Activated CD4-positive, alpha-beta T cell treated with anti-CD3 and anti-CD28 coated beads, Interleukin-2, Interleukin-4, amounts not matched to agents 100 ng/mL and 50 ng/mL, durations not matched to agents 16 hours and 8 hours (primary cell): ENCODE measurements at regions not wholly inside any gene's neighbourhood (a gene's known extent, or its start where the extent isn't known, plus 50 kb on each side); places are given as distances from the start of the nearest gene placed in this dataset.
"Not testable (repeated sequence)": the region's sequence is repeated elsewhere in the genome, so short reads cannot be mapped to it uniquely, and the experiment has no call there.

Source experiments
- DNase-seq: peaks from one replicate; pipeline ENCODE4 v3.0.0-alpha.2; 2020; ENCODE audit warnings: low spot score

GRCh38 chr2:150214626-150215025 lies 272.8 kb downstream of the RND3 start:
- DNase-seq: no peak

GRCh38 chr2:150212722-150213171 lies 274.7 kb downstream of the RND3 start:
- no peak for DNase-seq

- DNase-seq: no peak
Measured at GRCh38 chr2:150211164-150211631, 276.3 kb downstream of the RND3 start.

- DNase-seq: no peak
Measured at GRCh38 chr2:150209746-150210145, 277.7 kb downstream of the RND3 start.

- no peak for DNase-seq
Measured at GRCh38 chr2:150208689-150209088, 278.8 kb downstream of the RND3 start.

GRCh38 chr2:150207979-150208378 lies 279.5 kb downstream of the RND3 start:
- no peak for DNase-seq

GRCh38 chr2:150204451-150204850 lies 283.0 kb downstream of the RND3 start:
- no peak for DNase-seq

- DNase-seq: not testable (repeated sequence)
Measured at GRCh38 chr2:150194816-150195215, 292.7 kb downstream of the RND3 start.

- no peak for DNase-seq
Measured at GRCh38 chr2:150192701-150193100, 294.8 kb downstream of the RND3 start.

GRCh38 chr2:150191349-150191748 lies 296.1 kb downstream of the RND3 start:
- no peak for DNase-seq

GRCh38 chr2:150190546-150190945 lies 296.9 kb downstream of the RND3 start:
- DNase-seq: no peak

- no peak for DNase-seq
Measured at GRCh38 chr2:150188800-150189199, 298.7 kb downstream of the RND3 start.

- DNase-seq: no peak
Measured at GRCh38 chr2:150188177-150188576, 299.3 kb downstream of the RND3 start.

GRCh38 chr2:150182566-150183235 lies 304.8 kb downstream of the RND3 start:
- DNase-seq: no peak

- DNase-seq: no peak
Measured at GRCh38 chr2:150178591-150178990, 308.9 kb downstream of the RND3 start.

GRCh38 chr2:150174971-150175421 lies 312.5 kb downstream of the RND3 start:
- DNase-seq: no peak

GRCh38 chr2:150174056-150174805 lies 313.2 kb downstream of the RND3 start:
- DNase-seq: no peak

GRCh38 chr2:150171065-150171548 lies 316.4 kb downstream of the RND3 start:
- no peak for DNase-seq

GRCh38 chr2:150169237-150169629 lies 318.2 kb downstream of the RND3 start:
- DNase-seq: no peak

- no peak for DNase-seq
Measured at GRCh38 chr2:150168595-150169236, 318.8 kb downstream of the RND3 start.

- peak; percentile 27 for DNase-seq
Measured at GRCh38 chr2:150167711-150168110, 319.8 kb downstream of the RND3 start.

GRCh38 chr2:150166313-150167051 lies 321.0 kb downstream of the RND3 start:
- DNase-seq: no peak
